Kidney glomerular epithelial cell (primary cell): ENCODE measurements at regions not wholly inside any gene's neighbourhood (a gene's known extent, or its start where the extent isn't known, plus 50 kb on each side); places are given as distances from the start of the nearest gene placed in this dataset.

ENCODE experiments used
- DNase-seq: peaks from one replicate; lab custom pipeline; 2025; lab: John Stamatoyannopoulos, UW

- no peak for DNase-seq
Measured at GRCh38 chr5:6868575-6869215, 155.5 kb downstream of the TENT4A start.

DNA sequence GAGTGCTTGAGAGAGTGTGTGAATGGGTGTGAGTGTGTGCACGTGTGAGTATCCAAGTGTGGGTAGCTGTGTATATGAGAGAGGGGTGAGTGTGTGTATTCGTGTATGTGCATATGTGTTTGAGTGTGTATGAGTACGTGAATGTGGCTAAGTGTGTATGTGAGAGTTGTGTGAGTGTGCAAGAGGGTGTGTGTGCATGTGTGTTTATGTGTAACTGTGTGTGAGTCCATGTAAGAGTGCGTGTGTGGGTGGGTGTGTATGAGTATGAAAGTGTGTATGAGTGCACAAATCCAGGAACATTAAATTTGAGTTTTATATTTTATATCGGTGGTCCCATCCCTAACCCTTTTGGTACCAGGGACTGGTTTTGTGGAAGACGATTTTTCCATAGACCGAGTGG lies 156.4 kb downstream of the TENT4A start:
- DNase-seq = no peak

DNA sequence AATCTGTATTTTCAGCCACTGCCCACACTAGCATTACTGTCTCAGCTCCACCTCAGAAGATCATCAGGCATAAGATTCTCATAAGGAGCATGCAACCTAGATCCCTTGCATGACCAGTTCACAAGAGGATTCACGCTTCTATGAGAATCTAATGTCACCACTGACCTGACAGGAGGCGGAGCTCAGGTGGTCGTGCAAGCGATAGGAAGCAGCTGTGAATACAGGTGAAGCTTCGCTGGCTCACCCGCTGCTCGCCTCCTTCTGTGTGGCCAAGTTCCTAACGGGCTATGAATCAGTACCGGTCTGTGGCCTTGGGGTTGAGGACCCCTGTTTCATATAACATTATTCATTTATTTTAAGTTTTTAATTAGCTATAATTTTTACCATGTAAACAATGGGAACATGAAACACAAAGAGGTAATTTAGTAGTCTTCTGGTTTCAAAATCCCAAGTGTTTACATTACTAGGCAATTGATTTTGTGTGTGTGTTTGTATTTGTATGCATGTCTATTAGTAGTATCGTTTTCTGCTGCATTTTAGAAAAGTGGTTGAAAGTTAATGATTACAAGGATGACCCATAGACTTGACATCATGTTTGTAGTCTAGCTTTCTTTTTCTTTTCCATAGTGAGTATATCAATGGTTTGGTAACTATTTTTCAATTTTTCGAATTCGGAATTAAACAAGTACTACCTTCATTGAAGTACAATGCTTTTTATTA lies 159.4 kb downstream of the TENT4A start:
- no peak for DNase-seq

DNA sequence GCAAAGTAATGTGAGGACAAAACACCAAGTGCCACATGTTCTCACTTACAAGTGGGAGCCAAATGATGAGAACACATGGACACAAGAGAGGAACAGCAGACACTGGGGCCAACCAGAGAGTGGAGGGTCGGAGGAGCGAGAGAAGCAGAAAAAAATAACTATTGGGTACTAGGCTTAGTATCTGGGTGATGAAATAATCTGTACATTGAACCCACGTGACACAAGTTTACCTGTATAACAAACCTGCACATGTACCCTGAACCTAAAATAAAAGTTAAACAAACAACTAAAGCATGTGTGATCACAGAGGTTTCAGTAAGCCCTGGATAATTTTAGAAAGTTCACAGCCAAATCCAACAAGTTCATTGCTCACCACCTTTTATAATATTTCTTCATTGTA lies 160.1 kb downstream of the TENT4A start:
- no peak for DNase-seq

GRCh38 chr5:6875376-6875775 lies 162.1 kb downstream of the TENT4A start:
- DNase-seq = no peak

GRCh38 chr5:6877986-6878828 lies 165.0 kb downstream of the TENT4A start:
- DNase-seq = no peak

- DNase-seq = no peak
Measured at GRCh38 chr5:6885581-6885980, 172.3 kb downstream of the TENT4A start.

DNA sequence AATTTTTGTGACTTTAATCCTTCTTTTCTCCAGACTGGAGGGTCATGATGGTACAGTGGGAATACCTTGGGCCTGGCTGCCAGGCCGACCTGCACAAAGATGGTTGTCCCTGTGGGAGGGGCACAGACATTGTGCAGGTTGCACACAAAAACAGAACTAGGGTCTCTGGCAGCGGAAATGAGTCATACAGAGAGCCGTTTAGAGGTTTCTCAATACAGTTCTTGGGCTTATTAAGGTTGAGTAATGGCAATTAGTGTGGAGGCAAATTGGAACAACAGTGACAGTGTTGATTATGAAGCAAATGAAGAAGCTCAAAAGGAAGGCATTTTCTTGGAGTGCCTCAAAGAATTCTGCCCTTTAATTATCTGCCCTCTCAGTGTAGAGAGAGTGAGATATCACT lies 173.6 kb downstream of the TENT4A start:
- no peak for DNase-seq

GRCh38 chr5:6889030-6889429 lies 175.8 kb downstream of the TENT4A start:
- no peak for DNase-seq

DNA sequence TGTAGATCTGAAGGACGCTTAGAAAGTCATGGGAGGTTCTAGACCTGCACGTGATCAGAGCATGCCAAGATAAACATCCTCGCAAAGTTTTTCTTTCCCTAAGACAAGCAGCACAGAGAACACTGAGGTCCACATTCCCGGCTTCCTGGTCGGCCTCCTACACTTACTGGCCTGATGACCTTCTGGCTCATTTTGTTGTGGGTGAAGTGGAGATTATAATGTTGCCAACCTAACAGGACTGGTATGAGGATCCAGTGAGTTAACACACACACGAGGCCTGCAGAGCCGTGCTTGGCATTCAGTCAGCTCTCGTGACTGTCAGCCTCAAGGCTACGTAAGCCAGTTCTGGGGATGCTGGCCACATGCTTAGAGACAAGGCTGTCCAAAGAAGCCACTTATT lies 186.0 kb downstream of the TENT4A start:
- no peak for DNase-seq

DNA sequence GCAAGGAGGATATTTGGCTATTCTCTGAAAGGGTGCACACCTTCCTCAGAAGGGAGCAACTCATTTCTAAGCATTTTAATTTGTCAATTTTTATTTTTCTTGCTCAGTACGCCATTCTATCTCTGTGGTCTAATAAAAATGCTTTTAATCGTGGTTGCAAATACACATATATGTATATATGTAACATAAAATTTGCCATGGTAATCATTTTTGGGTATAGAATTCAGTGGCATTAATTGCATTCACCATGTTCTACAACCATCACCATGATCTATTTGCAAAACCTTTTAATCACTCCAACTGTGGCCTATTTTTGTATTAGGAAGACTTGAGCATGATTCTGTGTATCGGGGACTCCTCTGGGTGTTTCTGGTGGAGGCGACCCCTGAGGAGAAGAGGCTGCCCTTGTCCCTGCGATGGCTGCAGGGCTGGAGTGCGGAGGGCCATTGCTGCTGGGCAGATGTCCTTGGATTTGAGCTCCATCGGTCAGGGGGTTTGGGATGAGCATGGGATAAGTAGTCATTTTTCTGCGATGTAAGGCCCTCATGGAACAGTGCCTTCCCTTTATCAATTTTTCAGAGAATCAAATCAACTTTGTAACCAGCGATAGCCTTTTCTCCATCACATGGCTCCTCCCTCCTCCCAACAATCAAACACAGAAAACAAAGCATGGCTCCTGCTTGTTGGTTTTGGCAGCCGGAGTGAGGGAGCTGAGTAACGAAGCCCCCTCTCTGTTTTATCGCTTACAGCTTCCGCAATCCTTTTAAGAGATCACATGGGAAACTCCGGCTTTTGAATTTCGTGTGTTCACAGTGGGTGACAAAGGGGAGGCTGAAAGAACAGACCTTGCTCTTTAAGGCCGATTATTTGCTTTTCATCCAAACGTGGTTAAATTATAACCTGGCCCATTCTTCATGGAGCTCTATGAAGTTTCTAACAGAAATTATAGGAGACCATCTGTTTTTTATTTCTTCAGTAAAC lies 187.3 kb downstream of the TENT4A start:
- peak; percentile 21 for DNase-seq

- DNase-seq = no peak
Measured at GRCh38 chr5:6902094-6902493, 188.9 kb downstream of the TENT4A start.

DNA sequence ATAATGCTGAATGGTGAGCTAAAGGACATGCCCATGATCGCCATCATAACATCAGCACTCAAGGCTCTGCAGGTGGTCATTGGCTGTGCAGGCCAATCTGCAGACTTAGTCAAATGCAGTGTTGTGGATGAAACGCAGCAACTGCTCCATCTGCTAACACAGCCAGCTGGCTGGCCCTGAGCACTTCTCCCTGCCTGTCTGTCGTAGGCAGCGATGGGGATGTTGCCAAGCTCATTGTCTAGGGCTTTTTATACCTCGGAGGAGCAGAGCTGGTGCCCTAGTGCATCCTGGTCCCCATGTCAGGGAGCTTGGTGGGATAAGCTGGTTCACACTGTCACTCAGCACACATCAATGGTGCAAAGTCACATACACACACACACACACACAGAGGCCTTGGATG lies 189.4 kb downstream of the TENT4A start:
- DNase-seq = no peak

- DNase-seq = no peak
Measured at GRCh38 chr5:6903934-6904333, 190.7 kb downstream of the TENT4A start.

- DNase-seq = no peak
Measured at GRCh38 chr5:6904860-6905259, 191.6 kb downstream of the TENT4A start.

- DNase-seq = no peak
Measured at GRCh38 chr5:6905423-6905822, 192.2 kb downstream of the TENT4A start.

GRCh38 chr5:6905883-6906282 lies 192.7 kb downstream of the TENT4A start:
- DNase-seq = peak; percentile 22

GRCh38 chr5:6907320-6907918 lies 194.2 kb downstream of the TENT4A start:
- no peak for DNase-seq

DNA sequence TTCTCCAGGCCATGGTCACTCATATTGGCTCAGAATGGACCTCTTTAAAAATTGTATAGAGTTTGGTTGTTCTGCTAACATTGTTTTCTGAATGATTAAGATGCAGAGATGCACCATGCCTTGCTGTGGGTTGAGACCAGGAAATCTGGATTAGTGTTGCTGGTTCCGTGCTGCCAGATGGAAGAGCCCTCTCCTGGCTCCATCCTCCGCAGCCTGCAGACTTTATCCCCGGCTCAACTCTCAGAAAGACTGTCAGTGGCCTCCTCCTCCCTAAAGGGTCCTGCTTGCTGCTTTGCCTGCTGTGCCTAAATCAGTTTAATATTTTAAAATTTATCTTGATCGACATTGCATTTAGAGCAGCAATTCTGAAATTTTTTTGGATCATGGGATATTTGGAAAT lies 196.7 kb downstream of the TENT4A start:
- no peak for DNase-seq

- DNase-seq = no peak
Measured at GRCh38 chr5:6910950-6911349, 197.7 kb downstream of the TENT4A start.

DNA sequence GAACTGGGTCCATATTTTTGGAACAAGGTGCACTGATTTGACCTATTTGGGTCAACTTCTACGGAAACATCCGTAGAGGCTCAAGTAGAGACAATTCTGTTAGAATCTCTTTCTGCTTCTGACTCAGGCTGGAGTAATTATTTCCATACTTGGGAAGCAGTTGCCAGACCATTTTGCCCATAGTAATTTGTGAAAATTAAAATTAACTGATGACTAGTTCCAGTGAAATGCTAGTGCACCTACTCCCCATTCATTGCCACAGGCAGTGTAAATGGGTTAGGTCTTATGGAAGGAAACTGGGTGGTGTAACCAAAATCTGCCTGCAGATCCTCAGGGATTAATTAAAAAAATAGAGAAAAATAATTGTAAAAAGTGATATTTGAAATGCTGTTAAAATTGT lies 201.1 kb downstream of the TENT4A start:
- DNase-seq = no peak
